IMR-90 (cell line): ENCODE measurements at regions not wholly inside any gene's neighbourhood (a gene's known extent, or its start where the extent isn't known, plus 50 kb on each side); places are given as distances from the start of the nearest gene placed in this dataset.

ENCODE experiments used
- CEBPB ChIP-seq: IDR thresholded peaks from 2 replicates; pipeline ENCODE4 v1.6.1; 2012; ENCODE audit warnings: low read depth, low read length, improper control_type of control experiment
- CHD1 ChIP-seq: IDR thresholded peaks from 2 replicates; pipeline ENCODE4 v1.6.1; 2012; ENCODE audit warnings: low read depth, low read length, improper control_type of control experiment
- CTCF ChIP-seq: conservative IDR thresholded peaks from 2 replicates; pipeline ENCODE4 v1.5.1; 2012; ENCODE audit warnings: mild to moderate bottlenecking, low read depth, low read length, improper control_type of control experiment
- NFE2L2 ChIP-seq: fragments of 150-350 bp; IDR thresholded peaks from 2 replicates; pipeline ENCODE4 v1.6.1; 2016; ENCODE audit warnings: low read depth, mild to moderate bottlenecking, low read length

- TF ChIP-seq NFE2L2 (no peak), CTCF (no peak), CHD1 (no peak), CEBPB (no peak)
Observed at GRCh38 chr9:87016681-87017080, 69.4 kb upstream of the GAS1 start.
